GM19463 (cell line): ENCODE measurements at regions not wholly inside any gene's neighbourhood (a gene's known extent, or its start where the extent isn't known, plus 50 kb on each side); places are given as distances from the start of the nearest gene placed in this dataset.

Source experiments
- ATAC-seq: cut with Tn5 transposase; IDR thresholded peaks from one replicate; pipeline ENCODE4 v1.9.1; 2021; ENCODE audit warnings: mild to moderate bottlenecking, moderate library complexity; ENCODE audit not compliant: unreplicated experiment

- ATAC-seq, result no peak
These were observed 53.8 kb upstream of the RANBP3L start for GRCh38 chr5:36355516-36355915.

GRCh38 chr5:36356915-36357314 is 55.2 kb upstream of the RANBP3L start:
- ATAC-seq, result no peak

GRCh38 chr5:36357391-36357975 is 55.8 kb upstream of the RANBP3L start:
- ATAC-seq, result no peak

DNA sequence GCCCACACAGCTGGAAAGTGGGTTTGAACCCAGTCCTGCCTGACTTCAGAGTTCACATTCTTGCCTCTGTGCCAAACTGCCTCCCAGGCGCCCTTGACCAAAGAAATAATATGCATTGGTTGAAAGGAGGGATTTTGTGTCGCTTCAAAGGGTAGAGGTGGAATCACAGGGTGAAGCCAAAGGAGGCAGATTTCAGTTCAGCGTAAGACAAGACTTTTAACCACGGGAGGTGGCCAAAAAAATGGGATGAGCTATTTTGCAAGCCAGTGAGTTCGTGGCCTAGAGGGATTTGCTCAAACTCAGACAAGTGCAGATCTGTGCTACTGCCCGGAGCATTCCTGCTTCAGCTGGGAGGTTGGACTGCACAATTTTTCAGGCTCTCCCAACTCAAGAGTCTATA is 57.6 kb upstream of the RANBP3L start:
- ATAC-seq, result no peak

DNA sequence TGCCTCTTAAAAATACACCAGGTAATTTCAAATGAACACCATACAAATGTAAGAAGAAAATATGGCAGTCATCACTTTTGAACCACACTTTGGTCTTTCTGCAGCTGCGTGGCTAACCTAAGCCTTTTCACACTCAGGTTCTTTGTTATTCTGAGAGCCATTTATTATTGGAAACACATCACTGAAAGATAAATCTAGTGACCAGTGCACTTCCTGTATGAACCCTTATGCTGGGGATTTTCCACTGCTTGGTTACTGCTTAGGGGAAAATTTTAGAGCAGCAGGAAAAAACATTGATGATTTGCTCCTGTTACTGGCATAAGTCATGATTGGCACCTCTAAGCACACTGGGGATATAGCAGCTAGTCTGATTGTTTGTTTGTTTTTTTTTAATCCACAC is 58.6 kb upstream of the RANBP3L start:
- ATAC-seq, result no peak

DNA sequence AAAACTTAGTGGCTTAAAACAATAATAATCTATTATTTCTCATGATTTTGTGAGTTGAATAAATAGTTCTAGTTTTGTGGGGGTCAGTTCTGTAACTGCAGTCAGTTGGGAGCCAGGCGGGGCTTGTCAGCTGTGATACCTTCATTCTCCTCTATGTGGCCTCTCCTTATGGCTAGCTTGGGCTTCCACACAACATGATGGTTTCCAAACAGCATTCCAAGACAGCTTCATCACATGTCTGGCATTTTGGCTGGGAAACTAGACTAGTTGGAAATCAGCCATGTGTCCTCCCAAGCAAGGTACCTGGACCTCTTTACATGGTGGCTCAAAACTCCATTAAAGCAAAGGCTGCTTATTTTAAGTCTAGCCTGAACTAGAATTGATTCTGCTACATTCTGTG is 61.4 kb upstream of the RANBP3L start:
- ATAC-seq, result no peak

DNA sequence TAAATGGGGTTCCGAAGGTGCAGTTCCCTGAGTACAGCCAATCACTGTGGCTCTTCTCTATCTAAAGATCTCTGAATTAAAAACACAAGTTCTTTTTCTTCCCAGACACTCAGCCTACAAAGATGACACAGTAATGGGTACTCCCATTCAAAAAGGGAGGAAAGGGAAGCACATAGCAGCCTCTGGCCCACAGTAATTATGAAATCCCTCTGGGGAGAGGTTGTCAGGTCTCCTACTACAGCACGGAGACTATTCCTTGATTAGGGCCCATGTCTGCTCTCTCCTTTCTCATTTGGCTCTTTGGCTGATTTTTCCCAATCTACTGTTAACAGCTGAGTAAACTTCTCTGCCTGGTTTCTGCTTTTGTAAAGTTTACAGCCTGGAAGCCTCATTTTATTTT is 62.0 kb upstream of the RANBP3L start:
- ATAC-seq, result no peak

GRCh38 chr5:36364473-36364872 is 62.8 kb upstream of the RANBP3L start:
- ATAC-seq, result no peak

DNA sequence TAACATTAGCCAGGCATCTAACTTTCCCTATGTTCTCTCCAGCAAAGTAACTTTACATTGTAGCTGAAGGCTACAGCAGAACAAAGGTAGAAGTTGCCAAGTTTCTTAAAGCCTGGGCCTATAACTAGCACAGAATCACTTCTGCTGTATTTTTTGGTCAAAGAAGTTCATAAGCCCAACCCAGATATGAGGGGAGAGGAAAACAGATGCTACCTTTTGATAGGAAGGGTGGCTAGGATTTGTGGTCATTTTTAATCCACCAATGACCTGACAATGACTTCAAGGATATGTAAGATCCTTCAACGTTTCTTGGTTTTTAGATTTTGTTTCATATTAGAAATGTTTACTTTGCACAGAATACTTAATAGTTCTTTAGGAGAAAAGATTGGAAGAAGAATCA is 64.2 kb upstream of the RANBP3L start:
- ATAC-seq, result no peak

DNA sequence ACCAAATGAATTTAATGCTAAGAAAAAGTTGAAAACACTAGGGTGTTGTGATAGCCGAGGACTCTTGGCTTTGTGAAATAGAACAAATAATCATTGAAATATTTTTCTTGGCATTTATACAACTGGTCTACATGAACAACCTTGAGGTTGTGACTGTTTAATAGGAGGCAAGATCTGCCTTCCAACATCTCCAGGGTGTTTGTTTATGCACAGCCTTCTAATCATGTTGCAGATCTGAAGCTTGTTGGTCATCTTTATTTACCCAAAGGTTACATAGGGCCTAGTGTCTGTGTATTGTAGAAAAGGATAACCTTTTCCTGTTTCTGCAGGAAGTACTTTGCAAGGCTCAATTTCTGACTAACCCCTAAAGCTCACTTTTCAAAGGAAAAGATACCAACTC is 65.2 kb upstream of the RANBP3L start:
- no peak for ATAC-seq

DNA sequence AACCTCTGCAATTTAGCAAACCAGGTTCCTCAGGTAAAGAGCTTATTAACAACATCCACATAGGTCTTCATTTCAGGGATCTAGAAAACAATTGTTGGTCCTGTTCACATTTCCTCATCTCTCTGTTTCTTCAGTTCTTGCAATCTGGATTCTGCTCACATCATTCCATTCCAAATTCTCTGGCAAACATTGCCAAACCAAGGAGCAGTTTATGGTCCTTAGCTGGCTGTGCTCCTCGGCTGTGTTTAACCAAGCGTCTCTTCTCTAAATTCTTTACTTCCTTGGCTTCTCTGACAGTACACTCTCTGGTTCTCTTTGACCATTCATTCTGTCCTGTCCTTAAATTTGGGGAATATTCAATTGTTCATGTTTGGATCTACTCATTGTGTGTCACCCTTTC is 65.8 kb upstream of the RANBP3L start:
- ATAC-seq, result no peak

- no peak for ATAC-seq
These were observed 67.6 kb upstream of the RANBP3L start for GRCh38 chr5:36369219-36369690.

GRCh38 chr5:36370073-36370472 is 68.4 kb upstream of the RANBP3L start:
- ATAC-seq, result no peak

GRCh38 chr5:36371366-36371765 is 69.7 kb upstream of the RANBP3L start:
- ATAC-seq, result no peak

- ATAC-seq, result no peak
These were observed 71.9 kb upstream of the RANBP3L start for GRCh38 chr5:36373527-36374086.

- ATAC-seq, result no peak
These were observed 72.7 kb upstream of the RANBP3L start for GRCh38 chr5:36374266-36374862.

- no peak for ATAC-seq
These were observed 75.5 kb upstream of the RANBP3L start for GRCh38 chr5:36377192-36377591.

GRCh38 chr5:36378551-36378950 is 76.8 kb upstream of the RANBP3L start:
- ATAC-seq, result no peak

- ATAC-seq, result no peak
These were observed 81.2 kb upstream of the RANBP3L start for GRCh38 chr5:36382890-36383289.

GRCh38 chr5:36383942-36384341 is 82.2 kb upstream of the RANBP3L start:
- no peak for ATAC-seq

DNA sequence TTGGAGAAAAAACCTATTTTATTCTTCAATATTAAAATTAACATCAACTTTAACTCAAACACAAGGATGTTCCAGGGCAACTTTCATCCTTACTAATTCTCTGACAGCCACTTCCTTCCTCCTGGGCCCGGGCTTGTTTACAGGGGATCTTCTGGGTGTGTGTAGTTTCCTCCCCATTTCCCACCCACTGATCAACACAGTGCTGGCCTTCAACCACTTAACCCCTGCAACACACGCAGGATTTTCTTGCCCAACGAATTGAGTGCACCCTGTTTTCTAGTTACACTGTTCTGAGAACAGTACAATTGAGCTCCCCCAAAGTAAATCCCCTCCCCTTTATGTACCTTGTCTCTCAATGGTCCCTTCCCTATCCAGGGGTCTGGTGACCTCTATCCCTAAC is 83.1 kb upstream of the RANBP3L start:
- ATAC-seq, result no peak

GRCh38 chr5:36385495-36385894 is 83.8 kb upstream of the RANBP3L start:
- ATAC-seq, result no peak

DNA sequence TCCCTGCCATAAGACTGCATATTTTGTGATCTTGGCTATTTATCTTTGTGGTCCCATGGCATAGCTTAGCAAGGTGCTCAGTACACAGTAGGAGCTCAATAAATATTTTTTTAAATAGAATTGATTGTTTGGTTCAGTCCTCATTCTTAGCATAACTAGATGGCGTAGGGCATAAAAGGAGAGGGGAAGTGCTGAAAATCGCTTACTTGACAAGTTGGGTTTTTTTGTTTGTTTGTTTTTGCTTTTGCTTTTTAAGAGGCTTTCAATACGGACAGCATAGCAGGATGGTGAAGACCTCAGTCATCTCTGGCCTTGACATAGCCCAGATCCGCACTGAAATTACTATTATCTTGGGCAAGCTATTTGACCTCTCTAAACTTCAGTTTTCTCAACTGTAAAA is 86.6 kb upstream of the RANBP3L start:
- ATAC-seq, result no peak
